ENCODE measurements at regions not wholly inside any gene's neighbourhood (a gene's known extent, or its start where the extent isn't known, plus 50 kb on each side); places are given as distances from the start of the nearest gene placed in this dataset.

GRCh38 chr13:22285867-22286266, 615.0 kb downstream of the FGF9 start:
- ChIA-PET CTCF (interaction anchor here (0.5 kb wide), 1 partner anchor 481 kb away, joined by 3 read pairs; no protein-coding TSS in a partner anchor), POLR2A (no interaction called here)
- no peak for TF ChIP-seq CTCF (IDR thresholded peaks at IDR 0.05; ENCODE audit: low read depth, low read length)
- Histone ChIP-seq H3K4me3 (ENCODE audit: low read depth, low read length) (no peak overlapping the region), H3K9me3 (ENCODE audit: control insufficient read depth, insufficient read depth, low read length) (no peaks in the 10 kb centered on the region; the same call in 1 of the 2 replicates), H3K27me3 (ENCODE audit: control insufficient read depth, insufficient read depth, low read length) (no peaks in the 10 kb centered on the region), H3K27ac (ENCODE audit: low read depth, low read length) (no peak overlapping the region)
- DNase-seq (ENCODE audit: low read depth, low spot score), result no peak

GRCh38 chr13:22286338-22286737, 615.5 kb downstream of the FGF9 start:
- ChIA-PET CTCF (no interaction called here), POLR2A (no interaction called here)
- H3K27ac ChIP-seq (ENCODE audit: low read depth, low read length), result no peak overlapping the region
- H3K9me3 ChIP-seq (ENCODE audit: control insufficient read depth, insufficient read depth, low read length), result no peaks in the 10 kb centered on the region; the same call in 1 of the 2 replicates
- no peak overlapping the region for H3K4me3 ChIP-seq (ENCODE audit: low read depth, low read length)
- no peak for DNase-seq (ENCODE audit: low read depth, low spot score)
- no peak for TF ChIP-seq CTCF (IDR thresholded peaks at IDR 0.05; ENCODE audit: low read depth, low read length)
- H3K27me3 ChIP-seq (ENCODE audit: control insufficient read depth, insufficient read depth, low read length), result no peaks in the 10 kb centered on the region

GRCh38 chr13:22287343-22287920, 616.6 kb downstream of the FGF9 start:
- Histone ChIP-seq H3K9me3 (ENCODE audit: control insufficient read depth, insufficient read depth, low read length) (no peaks in the 10 kb centered on the region; the same call in 1 of the 2 replicates), H3K27me3 (ENCODE audit: control insufficient read depth, insufficient read depth, low read length) (no peaks in the 10 kb centered on the region), H3K27ac (ENCODE audit: low read depth, low read length) (no peak overlapping the region), H3K4me3 (ENCODE audit: low read depth, low read length) (no peak overlapping the region)
- no peak for TF ChIP-seq CTCF (IDR thresholded peaks at IDR 0.05; ENCODE audit: low read depth, low read length)
- CTCF ChIA-PET, result no interaction called here
- POLR2A ChIA-PET, result no interaction called here
- no peak for DNase-seq (ENCODE audit: low read depth, low spot score)

GRCh38 chr13:22288496-22288895, 617.6 kb downstream of the FGF9 start:
- POLR2A ChIA-PET, result no interaction called here
- TF ChIP-seq CTCF (IDR thresholded peaks at IDR 0.05; ENCODE audit: low read depth, low read length), result no peak
- no peak for DNase-seq (ENCODE audit: low read depth, low spot score)
- CTCF ChIA-PET, result no interaction called here
- Histone ChIP-seq H3K27me3 (ENCODE audit: control insufficient read depth, insufficient read depth, low read length) (no peaks in the 10 kb centered on the region), H3K9me3 (ENCODE audit: control insufficient read depth, insufficient read depth, low read length) (no peaks in the 10 kb centered on the region; the same call in 1 of the 2 replicates), H3K4me3 (ENCODE audit: low read depth, low read length) (no peak overlapping the region), H3K27ac (ENCODE audit: low read depth, low read length) (no peak overlapping the region)

GRCh38 chr13:22289711-22290110, 618.8 kb downstream of the FGF9 start:
- Histone ChIP-seq H3K27me3 (ENCODE audit: control insufficient read depth, insufficient read depth, low read length) (no peaks in the 10 kb centered on the region), H3K27ac (ENCODE audit: low read depth, low read length) (no peak overlapping the region), H3K4me3 (ENCODE audit: low read depth, low read length) (no peak overlapping the region), H3K9me3 (ENCODE audit: control insufficient read depth, insufficient read depth, low read length) (no peaks in the 10 kb centered on the region; the same call in 1 of the 2 replicates)
- ChIA-PET CTCF (interaction anchor here (0.6 kb wide), 1 partner anchor 598 kb away, joined by 6 read pairs; no protein-coding TSS in a partner anchor), POLR2A (no interaction called here)
- no peak for TF ChIP-seq CTCF (IDR thresholded peaks at IDR 0.05; ENCODE audit: low read depth, low read length)
- no peak for DNase-seq (ENCODE audit: low read depth, low spot score)

Data from AG04450 (cell line).